Stimulated activated CD4-positive, alpha-beta T cell treated with anti-CD3 and anti-CD28 coated beads, Interleukin-4, amount 100 ng/mL, for 4 hours (primary cell): ENCODE measurements at regions not wholly inside any gene's neighbourhood (a gene's known extent, or its start where the extent isn't known, plus 50 kb on each side); places are given as distances from the start of the nearest gene placed in this dataset.
A peak's percentile ranks its signal among the peaks of the same experiment; 100 is the strongest.

Source experiments
- DNase-seq, 2 experiments: peaks; one replicate each; pipeline ENCODE4 v3.0.0-alpha.2; 2020

DNA sequence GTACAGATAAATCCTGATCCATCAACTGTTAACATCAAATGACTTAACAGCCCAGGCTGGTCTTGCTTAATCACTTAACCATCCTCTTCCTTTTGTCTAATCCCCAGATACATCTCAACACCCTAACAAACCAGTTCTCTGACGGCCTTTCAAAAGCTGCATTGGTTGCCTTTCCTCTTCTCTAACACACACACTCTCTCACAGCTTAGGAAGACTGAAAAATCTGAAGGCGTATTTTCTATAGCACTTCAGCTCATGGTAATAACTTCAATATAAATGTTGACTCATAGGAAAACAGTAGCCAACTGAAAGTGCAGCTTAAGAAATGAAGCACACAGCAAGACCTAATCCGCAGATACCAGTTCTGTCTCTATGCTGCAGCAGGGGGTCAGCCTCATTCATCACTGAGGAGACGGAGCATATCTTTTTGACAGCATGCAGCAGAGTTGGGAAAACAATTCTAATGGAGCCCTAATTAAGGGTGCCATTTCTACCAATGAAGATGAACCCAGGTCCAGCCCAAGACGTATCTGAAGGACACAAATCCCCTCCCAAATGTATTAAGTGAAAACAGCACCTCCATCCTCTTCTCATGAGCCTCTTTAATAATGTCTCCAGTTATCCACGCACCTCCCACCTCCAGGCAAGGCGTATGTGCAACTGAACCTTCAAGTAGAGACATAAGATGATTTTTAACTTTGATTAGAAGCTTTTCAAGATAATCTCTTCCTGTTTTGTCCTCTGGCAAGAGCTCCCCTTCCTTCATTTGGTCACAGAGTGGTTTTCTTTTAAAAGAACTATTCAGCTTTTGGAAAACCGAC lies 211.7 kb upstream of the NFE2L3 start:
- no peak for DNase-seq

DNA sequence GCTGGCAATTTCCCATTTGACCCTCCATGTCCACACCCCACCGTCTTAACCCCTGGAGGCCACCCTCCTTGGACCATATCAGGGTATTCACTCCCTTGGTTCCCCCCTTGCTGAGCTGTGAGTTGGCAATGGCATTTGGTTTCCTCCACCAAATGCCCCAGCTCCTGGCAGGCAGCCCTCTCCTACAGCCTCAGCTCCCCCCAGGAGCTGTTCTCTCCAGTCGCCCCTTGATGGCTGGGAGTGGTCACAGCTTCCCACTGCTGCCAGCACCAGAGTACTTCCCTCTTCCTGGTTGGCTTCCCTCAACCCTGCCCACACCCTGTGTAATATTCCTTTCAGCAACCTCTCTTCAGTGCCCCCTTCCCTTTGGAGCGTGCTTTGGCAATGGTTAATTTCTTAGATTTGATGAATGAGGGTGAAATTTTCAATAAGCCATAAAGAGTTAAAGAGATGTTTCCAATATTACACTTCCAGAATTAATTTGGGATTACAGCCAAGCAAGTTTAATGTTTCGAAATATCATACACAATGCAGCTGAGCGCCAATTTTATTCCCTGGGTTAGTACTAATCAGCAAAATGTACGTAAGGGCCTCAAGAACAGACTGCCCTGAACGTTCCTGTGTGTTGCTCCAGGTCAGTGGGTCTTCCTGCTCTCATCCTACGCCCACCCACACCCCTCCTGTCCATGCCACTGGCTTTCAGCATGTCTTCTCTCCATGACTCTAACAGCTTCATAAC lies 207.1 kb upstream of the NFE2L3 start:
- no peak for DNase-seq

DNA sequence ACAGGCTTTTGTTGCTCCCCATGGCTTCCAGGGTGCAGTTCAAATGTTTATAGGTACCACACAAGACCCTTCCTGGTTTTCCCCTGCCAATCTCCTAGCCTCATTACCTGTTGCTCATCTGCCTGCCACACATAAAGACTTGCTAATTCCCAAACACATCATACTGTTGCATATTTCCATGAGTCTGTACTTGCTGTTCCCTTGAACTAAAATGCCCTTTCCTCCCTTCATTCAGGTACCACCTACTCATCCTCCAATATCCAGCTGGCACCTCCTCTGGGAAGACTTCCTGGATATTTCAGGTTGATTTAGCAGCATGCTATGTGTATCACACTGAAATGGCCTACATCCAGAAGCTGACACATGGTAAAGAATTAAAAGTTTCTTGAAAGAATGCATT lies 206.4 kb upstream of the NFE2L3 start:
- no peak for DNase-seq

GRCh38 chr7:25946181-25946580 lies 205.8 kb upstream of the NFE2L3 start:
- DNase-seq: no peak

DNA sequence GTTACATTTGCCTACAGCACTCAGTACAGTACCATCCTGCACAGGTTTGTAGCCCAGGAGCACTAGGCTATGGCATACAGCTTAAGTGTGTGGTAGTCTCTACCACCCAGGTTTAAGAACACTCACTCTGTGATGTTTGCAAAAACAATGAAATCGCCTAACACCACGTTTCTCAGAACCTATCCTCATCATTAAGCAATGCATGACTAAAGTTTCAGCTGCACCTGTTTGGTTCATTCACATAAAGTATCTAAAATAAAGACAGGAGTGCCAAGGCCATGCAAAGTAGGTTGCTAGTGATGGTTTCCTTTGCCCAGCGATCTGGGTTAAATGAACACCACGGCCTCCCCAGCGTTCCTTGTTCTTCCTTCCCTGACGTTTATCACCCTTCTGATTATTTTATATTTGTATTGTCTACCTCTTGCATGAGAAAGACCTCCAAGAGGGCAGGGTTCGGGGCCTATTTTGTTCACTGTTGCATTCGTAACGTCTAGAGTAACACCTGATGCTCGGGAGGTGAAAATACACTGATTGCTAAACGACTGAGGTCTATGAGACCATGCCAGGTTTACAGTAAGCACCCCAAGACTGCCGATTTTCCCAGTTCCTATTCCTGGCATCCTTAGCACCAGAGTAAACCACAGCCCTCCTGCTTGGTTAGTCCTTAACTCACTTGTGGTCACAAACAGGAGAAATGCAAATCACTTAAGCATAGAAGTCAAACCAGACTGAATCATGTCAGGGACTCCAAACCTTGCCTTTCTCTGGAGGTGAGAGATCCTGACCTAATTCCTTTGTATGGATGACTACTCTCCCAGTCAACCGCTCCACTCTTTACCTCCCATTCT lies 204.1 kb upstream of the NFE2L3 start:
- DNase-seq: no peak

DNA sequence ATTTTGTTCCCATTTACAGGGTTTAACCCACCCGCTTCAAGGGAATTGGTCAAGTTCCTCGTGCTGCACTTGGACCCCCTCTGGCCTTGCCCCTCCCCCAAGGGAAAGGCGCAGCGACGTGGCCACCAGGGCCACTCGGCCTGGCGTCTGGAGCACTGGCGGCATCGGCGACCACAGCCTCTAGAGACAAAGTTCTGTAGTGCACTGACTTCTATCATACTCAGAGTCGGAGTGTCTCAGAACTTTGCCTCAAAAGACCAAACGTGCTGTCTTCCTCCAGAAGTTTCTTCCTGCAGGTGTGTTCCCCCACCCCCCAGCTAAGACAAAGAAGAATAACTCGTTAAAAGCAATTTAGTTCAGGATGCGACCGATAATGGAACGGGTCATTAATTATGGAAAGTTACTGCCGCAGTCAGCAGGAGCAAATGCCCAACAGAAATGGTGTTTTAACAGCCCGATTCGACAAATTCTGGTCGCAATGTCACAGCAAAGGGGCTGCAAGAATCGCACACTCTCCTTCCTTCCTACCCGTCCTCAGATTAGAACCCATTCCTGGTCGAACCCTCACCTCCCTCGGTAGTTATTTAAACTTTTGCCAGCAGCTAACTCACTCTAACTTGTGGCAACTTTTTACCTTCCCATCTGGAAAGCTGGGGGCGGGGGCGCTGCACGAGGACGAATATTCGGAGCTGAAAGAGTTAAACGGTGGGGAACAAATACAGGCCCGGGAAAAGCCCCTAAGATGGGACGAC lies 202.1 kb upstream of the NFE2L3 start:
- no peak for DNase-seq

DNA sequence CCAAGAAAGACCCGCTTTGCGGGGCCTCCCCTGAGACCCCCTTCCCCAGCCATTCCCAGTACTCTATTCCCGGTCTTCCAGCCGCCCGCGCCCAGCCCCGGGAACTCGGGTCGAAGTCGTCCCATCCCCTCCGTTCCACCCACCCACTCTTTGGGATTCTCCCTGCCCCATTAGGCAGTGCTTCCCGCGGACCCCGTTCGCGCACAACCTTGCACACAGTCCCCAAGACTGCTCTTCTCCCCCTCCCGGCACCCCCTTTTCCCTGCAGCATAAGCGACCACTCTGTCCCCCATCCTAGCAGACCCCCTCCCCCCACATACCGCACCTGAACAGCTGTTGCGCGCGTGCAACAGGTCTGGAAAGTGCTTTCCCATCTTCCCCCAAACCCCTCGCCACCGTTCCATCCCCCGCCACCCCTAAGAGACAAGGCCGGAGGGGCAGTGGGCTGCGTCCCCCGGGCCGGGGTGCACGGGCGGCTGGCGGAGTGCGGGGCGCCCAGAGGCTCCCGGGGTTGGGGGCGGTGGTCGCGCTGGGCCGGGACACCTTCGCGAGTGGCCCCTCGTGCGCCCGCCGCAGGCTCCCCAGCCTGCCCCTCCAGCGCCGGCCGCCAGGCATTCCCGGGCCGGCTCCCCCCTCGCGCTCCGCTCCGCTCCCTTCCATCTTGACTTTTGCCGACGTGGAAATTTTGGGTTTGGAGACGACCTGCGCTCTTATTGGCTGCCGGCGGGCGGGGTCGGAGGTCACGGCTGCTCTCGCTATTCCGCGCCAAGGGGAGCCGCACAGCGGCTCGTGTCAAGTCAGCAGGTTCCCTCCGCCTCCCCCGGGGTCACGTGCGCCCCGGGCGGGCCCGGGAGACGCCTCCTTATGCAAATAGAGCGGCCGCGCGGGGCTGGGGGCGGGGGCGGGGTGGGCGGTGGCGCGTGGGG lies 201.2 kb upstream of the NFE2L3 start:
- DNase-seq: peak; percentile 77 to 90

GRCh38 chr7:25951414-25952260 lies 200.4 kb upstream of the NFE2L3 start:
- no peak for DNase-seq

DNA sequence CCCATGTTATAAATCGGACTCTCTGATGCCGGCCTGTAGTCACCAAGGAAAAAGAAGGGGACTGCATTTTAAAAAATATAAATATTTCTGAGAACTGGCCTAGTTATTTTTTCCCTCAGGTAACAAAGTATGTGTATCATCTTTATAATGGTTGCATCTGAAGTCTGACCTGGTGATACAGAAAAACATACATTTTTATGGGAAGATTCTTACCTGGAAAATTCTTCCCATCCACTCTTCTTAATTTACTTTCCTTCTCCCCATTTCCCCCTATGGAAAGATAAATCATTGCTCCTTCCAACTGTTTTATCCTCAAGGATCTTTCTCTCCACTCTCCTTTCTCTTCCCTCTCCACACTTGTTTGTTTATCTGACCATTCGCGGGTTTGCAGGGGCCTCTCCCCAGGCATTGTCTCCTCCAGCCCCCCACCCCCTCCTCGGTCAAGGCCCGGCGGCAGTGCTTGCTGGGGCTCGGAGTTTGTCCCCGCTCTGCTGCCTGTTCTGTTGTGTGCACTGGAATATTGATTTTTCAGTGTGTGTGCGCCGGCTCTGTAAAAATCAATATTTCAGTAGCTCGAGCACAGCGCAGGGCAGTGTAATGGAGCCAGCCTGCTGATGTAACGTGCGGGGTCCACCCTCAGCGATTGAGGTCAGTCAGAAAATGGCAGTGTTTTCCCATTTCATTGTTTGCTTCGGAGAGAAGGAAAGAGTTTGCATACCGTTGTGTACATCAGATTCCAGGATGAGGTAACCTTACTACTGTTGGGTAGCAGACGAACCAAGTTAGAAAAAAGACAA lies 199.5 kb upstream of the NFE2L3 start:
- no peak for DNase-seq

DNA sequence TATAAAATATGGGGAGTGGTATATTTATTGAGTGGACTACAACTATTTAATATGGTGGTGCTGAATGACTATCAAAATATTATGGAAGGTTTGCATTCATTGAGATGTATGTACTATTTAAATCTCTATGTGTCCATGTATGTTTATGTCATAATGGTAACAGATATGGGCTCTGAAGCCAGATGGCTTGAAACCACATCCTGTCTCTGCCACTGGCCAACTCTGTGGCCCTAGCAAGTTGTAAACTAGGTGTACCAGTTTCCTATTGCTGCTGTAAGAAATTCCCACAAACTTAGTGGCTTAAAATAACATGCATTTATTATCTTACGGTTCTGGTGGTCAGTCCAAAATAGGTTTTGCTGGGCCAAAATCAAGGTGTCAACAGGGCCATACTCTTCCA lies 198.1 kb upstream of the NFE2L3 start:
- DNase-seq: no peak

GRCh38 chr7:25954395-25954794 lies 197.6 kb upstream of the NFE2L3 start:
- DNase-seq: no peak

DNA sequence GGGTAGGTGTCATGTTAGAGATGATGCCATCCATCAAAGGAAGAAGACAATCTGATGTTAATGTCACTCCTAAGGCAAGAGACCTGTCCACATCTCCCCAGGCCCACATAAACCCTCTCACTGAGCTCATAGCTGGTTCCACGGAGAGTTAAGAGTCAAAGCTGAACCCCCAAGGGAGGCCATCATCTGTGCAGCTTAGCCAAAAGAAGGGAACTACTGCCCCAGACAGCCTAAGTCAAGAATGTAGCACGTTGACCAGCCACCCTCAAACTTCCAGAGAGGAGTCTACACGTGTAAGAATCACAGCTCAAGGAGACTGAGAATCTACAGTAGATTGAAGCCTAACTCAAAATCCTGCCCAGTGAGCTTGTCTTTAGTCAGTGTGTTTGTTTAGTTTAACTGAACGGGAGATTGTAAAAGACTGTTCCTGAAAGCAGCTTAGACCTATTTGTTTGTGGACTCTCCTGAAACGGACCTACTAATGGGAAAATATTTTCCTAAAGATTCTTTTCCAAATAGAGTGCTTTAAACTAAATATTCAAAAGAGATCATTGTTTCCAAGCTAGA lies 192.7 kb upstream of the NFE2L3 start:
- no peak for DNase-seq

- DNase-seq: no peak
Observed at GRCh38 chr7:25963733-25964132, 188.3 kb upstream of the NFE2L3 start.

DNA sequence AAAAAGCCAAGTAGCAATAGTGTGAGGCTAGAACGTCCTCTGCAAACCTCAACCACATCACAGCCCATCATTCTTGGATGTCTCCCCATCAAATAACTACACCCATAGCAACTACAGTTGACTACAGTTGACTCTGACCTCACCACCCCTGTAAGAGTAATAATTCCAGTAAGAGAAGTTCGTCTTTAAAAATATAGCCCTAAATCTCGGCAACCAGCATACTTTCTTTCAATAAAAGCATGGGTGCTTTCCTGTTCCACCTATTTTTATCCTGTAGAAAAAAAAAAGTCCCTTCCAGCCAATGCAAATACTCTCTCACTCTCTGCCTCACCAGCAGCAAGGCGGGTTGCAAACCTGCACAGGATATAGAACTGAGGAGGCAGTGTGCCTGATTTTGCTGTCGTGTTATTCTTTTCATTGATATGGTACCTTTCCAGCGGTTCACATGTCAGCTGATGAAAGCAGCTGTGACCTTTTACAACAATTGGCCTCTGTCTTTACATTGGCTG lies 187.5 kb upstream of the NFE2L3 start:
- DNase-seq: no peak

DNA sequence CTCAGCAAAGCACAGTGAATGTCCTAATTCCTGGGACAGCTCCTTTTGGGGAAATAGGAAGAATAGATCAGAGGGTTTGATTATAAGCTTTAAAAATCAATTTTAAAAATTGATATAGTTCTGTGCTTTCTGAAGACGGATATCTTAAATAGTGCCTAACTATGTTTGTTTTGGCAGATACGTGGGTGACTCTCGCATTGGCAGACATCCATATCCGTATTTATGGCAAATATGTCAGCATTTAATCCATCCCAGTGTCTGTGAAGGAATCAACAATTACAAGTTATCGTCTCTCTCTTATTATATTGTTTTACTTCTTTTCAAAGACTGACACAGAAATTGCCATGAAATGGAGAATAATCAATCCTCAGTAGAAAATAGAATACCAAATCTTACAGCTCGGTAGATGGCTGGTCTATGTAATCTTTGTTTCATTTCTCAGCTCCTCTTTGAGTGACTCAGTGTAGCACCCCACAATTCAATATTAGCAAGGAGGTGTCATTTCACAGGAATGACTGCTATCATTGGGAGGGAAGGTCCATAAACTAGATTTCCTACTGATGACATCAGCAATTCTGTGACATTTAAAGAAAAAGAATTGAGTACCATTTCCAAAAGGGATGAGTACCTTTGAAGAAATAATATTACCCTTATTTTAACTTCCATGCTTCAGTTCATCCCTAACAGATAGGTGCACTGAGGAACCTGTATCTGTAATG lies 186.4 kb upstream of the NFE2L3 start:
- no peak for DNase-seq

GRCh38 chr7:25966469-25966868 lies 185.5 kb upstream of the NFE2L3 start:
- DNase-seq: no peak

DNA sequence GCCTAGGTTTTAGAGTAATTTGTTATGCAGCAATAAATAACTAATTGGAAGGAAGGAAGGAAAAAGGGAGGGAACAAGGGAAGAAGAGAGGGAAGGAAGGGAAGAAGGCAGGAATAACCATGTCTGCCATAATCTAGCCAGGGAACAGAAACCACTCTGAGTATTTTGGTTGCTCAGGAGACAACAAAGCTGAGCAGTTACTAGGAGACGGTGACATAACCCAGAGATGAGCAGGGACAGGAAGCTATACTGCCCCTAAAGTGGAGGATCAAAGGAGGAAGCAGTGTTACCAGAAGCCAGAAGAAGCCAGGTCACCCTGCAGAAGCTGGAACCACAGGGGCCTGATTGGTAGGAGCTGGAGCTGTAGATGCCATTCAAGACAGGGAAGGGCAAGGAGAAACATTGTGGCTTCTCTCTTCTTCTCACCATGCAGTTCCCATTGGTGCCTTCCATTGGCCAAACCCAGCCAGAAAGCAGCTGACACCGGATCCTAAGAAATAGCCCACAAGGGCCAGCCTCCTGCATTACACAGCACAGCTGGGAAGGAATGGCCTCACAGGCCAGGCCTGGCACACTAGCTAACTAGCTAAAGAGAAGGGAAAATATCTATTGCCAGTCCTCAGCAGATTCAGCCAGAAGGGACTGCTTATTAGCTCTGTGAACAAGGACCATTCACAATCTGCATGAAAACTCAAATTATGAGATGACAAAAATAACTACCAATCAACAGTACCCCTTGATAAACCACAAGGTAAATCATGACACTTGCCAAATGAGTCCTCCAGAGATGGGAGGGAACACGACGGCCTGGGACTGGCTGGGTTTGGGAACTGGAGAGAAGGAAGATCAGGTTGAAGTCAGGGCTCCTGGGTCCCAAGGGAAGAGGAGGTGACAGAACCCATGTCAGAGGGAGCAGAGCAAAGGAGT lies 184.5 kb upstream of the NFE2L3 start:
- no peak for DNase-seq
